ENCODE measurements at regions not wholly inside any gene's neighbourhood (a gene's known extent, or its start where the extent isn't known, plus 50 kb on each side); places are given as distances from the start of the nearest gene placed in this dataset.

- no peak for DNase-seq
These were observed 428.4 kb downstream of the COG6 start for GRCh38 chr13:40083841-40084240.

GRCh38 chr13:40084934-40085333 lies 429.5 kb downstream of the COG6 start:
- DNase-seq: no peak

- no peak for DNase-seq
These were observed 431.9 kb downstream of the COG6 start for GRCh38 chr13:40087091-40088002.

GRCh38 chr13:40094056-40094455 lies 438.6 kb downstream of the COG6 start:
- no peak for DNase-seq

GRCh38 chr13:40095695-40096356 lies 440.4 kb downstream of the COG6 start:
- no peak for DNase-seq

- no peak for DNase-seq
These were observed 441.0 kb downstream of the COG6 start for GRCh38 chr13:40096357-40096901.

GRCh38 chr13:40098246-40098645 lies 442.8 kb downstream of the COG6 start:
- DNase-seq: no peak

GRCh38 chr13:40101708-40102359 lies 446.4 kb downstream of the COG6 start:
- no peak for DNase-seq

- DNase-seq: no peak
These were observed 446.9 kb downstream of the COG6 start for GRCh38 chr13:40102360-40102727.

- DNase-seq: no peak
These were observed 447.4 kb downstream of the COG6 start for GRCh38 chr13:40102854-40103253.

GRCh38 chr13:40103864-40104263 lies 448.4 kb downstream of the COG6 start:
- no peak for DNase-seq

GRCh38 chr13:40105231-40105630 lies 449.8 kb downstream of the COG6 start:
- DNase-seq: no peak

GRCh38 chr13:40109351-40109844 lies 453.9 kb downstream of the COG6 start:
- DNase-seq: no peak

- DNase-seq: no peak
These were observed 458.3 kb downstream of the COG6 start for GRCh38 chr13:40113643-40114304.

- no peak for DNase-seq
These were observed 458.9 kb downstream of the COG6 start for GRCh38 chr13:40114305-40114896.

- no peak for DNase-seq
These were observed 460.0 kb downstream of the COG6 start for GRCh38 chr13:40115426-40115825.

GRCh38 chr13:40116008-40116407 lies 460.5 kb downstream of the COG6 start:
- DNase-seq: no peak

GRCh38 chr13:40118337-40118736 lies 462.9 kb downstream of the COG6 start:
- DNase-seq: no peak

- DNase-seq: no peak
These were observed 464.4 kb downstream of the COG6 start for GRCh38 chr13:40119852-40120251.

- DNase-seq: no peak
These were observed 464.8 kb downstream of the COG6 start for GRCh38 chr13:40120288-40120687.

- no peak for DNase-seq
These were observed 465.3 kb downstream of the COG6 start for GRCh38 chr13:40120781-40121180.

- no peak for DNase-seq
These were observed 466.3 kb downstream of the COG6 start for GRCh38 chr13:40121722-40122121.

All from SHP77 treated with DMSO at 0.1 percent for 48 hours (cell line).